ENCODE measurements at regions not wholly inside any gene's neighbourhood (a gene's known extent, or its start where the extent isn't known, plus 50 kb on each side); places are given as distances from the start of the nearest gene placed in this dataset.

DNA sequence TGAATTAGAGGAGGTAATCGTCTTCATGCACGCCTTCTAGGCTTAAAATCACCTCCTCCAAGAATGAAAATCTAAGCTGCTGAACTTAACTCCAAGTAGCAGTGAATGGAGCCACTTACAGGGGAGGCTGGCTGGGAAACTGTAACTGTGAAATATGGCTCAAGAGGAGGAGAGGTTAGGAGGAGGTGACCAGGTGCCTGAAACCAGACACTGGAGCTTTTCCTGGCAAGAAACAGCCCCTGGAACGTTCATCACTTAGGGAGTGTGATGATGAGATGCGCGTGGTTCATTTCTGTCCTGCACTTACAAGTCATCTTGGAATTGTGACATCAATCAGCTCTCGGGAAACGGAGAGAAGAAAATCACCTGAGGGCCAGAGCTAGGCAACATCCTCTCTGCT lies 62.3 kb upstream of the TMEM132C start:
- no peak for DNase-seq

DNA sequence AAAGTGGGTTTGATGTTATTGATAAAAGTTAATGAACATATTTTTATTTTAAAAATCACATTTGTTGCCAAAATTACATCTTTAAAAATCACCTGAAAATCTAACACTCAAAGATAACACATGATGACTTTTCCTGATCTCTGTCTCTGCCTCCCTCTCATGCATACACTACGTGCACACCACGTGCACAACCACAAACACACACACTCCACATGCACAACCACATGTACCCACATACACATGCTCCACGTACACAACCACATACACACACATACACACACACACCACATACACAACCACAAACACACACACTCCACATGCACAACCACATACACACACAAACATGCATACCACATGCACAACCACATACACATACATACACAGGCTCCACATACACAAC lies 61.8 kb upstream of the TMEM132C start:
- DNase-seq: no peak

DNA sequence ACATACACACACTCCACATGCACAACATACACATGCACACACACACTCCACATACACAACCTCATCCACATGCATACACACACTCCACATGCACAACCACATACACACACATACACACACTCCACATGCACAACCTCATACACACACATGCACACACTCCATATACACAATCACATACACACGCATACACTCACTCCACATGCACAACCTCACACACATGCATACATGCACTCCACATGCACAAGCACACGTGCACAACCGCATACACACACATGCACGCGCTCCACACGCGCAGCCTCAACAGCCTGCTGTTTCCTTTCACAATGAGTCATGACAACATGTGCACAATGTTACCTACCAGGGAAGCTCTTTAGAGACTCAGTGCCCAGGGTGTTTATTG lies 61.2 kb upstream of the TMEM132C start:
- no peak for DNase-seq

Measured in NCI-H1092 treated with DMSO at 0.1 percent for 48 hours (cell line).